Neuron (in vitro differentiated cells): ENCODE measurements at regions not wholly inside any gene's neighbourhood (a gene's known extent, or its start where the extent isn't known, plus 50 kb on each side); places are given as distances from the start of the nearest gene placed in this dataset.

Experiments used
- H2AFZ ChIP-seq: one replicate; pipeline ENCODE4 v1.6.1; 2013; ENCODE audit warnings: low read depth, mild to moderate bottlenecking, inconsistent platforms, low read length, moderate library complexity
- H3K27me3 ChIP-seq: one replicate; pipeline ENCODE4 v1.6.1; 2013; ENCODE audit warnings: low read length; ENCODE audit not compliant: insufficient read depth
- H3K36me3 ChIP-seq: one replicate; pipeline ENCODE4 v1.6.1; 2013; ENCODE audit warnings: low read length; ENCODE audit not compliant: insufficient read depth
- H3K4me1 ChIP-seq: one replicate; pipeline ENCODE4 v1.6.1; 2013; ENCODE audit warnings: low read length; ENCODE audit not compliant: insufficient read depth
- H3K4me3 ChIP-seq: 2 replicates; pipeline ENCODE4 v1.5.1; 2013; ENCODE audit warnings: mild to moderate bottlenecking, low read length, moderate library complexity
- H3K9me3 ChIP-seq: one replicate; pipeline ENCODE4 v1.6.1; 2013; ENCODE audit warnings: low read length

DNA sequence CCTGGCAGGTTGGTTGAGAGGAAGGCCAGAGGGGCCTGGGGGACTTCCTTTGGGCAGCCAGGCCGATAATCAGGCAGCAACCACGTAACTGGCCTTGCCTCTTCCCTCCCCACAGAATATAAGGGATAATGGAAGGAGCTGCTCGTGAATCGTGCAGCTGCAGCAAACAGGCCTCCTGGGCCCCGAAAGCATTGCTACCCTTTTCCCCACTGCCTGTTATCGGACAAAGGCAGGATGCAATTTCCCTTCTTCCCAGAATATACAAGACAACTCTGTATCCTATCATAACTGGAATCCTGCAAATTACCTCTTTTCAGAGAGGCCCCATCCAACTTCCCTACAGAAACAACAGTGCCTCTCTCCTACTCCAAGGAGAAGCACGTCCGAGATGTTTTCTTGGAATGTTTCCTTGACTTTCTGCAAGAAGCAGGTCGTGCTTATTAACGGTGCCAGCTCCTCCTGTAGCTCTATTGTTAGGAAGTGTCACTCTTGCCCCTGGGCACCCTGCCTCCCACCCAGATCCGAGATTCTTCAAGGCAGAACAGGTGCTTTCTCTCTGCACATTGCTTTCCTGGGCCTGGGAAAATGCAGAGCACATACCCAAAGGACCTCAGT, 106.0 kb upstream of the TIAM1 start:
- H3K9me3 ChIP-seq, result no peaks in the 10 kb centered on the region
- H3K4me3 ChIP-seq, result no peak overlapping the region
- H3K36me3 ChIP-seq, result no peaks in the 10 kb centered on the region
- no peak overlapping the region for H2AFZ ChIP-seq
- H3K27me3 ChIP-seq, result no peaks in the 10 kb centered on the region
- H3K4me1 ChIP-seq, result no peaks in the 10 kb centered on the region

DNA sequence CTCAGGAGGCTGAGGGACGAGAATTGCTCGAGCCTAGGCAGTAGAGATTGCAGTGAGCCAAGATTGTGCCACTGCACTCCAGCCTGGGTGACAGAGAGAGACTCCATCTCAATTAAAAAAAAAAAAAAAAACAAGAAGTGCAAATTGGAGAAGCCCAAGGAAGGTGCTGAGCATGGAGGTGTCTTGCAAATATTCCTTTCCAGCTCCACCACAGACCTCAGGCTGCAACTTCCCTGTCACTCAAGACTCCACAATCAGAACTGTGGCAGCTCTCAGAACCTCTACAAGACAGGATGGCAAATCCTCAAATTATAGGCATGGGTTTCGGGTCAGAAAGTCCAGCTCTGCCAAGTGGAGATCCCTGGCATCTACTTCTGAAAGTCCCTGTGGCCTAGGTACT, 104.4 kb upstream of the TIAM1 start:
- Histone ChIP-seq H2AFZ (no peak overlapping the region), H3K9me3 (no peaks in the 10 kb centered on the region), H3K4me1 (no peaks in the 10 kb centered on the region), H3K27me3 (no peaks in the 10 kb centered on the region), H3K4me3 (no peak overlapping the region), H3K36me3 (no peaks in the 10 kb centered on the region)

DNA sequence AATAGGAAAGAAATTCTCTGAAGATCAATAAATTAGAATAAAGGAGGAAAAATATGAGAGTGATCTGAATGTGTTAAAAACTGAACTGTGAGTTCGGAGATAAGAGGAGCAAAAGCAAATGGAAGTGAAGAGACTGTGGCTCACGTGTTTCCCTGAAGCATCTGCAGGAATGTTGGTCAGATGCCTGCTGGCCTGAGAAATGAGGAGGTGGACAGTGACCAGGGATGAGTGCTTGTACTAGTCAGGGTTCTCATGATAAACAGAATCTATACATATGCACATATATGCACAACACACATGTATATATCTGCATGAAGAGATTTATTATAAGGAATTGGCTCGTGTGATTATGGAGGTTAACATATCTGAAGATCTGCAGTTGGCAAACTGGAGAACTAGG, 103.4 kb upstream of the TIAM1 start:
- Histone ChIP-seq H3K4me3 (no peak overlapping the region), H3K36me3 (no peaks in the 10 kb centered on the region), H2AFZ (no peak overlapping the region), H3K27me3 (no peaks in the 10 kb centered on the region), H3K9me3 (no peaks in the 10 kb centered on the region), H3K4me1 (no peaks in the 10 kb centered on the region)

DNA sequence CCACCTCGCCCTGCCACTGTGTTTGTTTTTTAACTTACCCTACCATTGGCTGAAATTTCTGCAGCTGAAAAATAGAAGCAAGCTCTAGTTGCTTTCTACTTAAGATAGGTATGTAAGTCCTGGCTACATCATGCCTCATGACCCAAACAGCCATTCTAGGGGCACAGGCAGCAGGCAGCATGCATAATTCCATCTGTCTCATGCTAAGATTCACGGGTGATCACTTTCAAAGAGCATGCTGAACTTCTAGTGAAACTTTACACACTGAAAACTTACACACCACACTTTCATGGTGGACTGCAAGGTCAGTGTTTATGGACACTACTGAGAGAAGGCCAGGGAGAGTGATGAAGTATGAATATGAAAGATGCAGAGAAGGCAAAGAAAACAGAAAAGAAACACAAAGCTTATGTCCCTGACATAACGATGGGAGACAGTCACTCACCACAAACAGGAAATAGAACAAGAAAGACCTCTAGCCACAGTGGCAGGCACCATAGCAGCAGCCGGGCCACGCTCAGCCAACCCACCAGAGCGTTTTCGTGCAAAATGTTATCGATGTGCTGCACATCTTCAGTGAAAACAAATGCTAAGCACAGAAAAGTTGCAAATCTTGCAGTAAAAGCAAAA, 102.3 kb upstream of the TIAM1 start:
- H3K4me1 ChIP-seq, result no peaks in the 10 kb centered on the region
- no peaks in the 10 kb centered on the region for H3K9me3 ChIP-seq
- no peaks in the 10 kb centered on the region for H3K36me3 ChIP-seq
- no peak overlapping the region for H3K4me3 ChIP-seq
- no peak overlapping the region for H2AFZ ChIP-seq
- H3K27me3 ChIP-seq, result no peaks in the 10 kb centered on the region

DNA sequence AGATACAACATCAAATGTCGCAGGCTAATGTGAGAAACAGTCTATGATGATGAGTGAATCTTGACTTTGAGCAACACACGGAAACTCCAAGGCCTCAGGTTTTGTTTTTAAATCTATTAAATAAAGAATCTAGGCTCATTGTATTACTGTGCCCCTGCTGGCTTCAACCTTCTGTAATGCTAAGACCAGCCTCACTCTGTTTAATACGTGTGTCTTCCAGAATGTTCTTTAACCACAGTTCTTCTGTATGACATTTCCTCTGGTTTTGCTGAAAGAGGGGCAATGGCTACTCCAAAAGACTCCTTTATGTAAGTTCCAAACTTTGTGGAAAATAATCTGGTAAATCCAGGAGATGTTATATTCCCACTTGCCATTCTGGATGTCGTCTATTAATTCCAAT, 101.1 kb upstream of the TIAM1 start:
- H3K27me3 ChIP-seq, result no peaks in the 10 kb centered on the region
- no peak overlapping the region for H3K4me3 ChIP-seq
- no peak overlapping the region for H2AFZ ChIP-seq
- H3K36me3 ChIP-seq, result no peaks in the 10 kb centered on the region
- no peaks in the 10 kb centered on the region for H3K9me3 ChIP-seq
- H3K4me1 ChIP-seq, result no peaks in the 10 kb centered on the region

DNA sequence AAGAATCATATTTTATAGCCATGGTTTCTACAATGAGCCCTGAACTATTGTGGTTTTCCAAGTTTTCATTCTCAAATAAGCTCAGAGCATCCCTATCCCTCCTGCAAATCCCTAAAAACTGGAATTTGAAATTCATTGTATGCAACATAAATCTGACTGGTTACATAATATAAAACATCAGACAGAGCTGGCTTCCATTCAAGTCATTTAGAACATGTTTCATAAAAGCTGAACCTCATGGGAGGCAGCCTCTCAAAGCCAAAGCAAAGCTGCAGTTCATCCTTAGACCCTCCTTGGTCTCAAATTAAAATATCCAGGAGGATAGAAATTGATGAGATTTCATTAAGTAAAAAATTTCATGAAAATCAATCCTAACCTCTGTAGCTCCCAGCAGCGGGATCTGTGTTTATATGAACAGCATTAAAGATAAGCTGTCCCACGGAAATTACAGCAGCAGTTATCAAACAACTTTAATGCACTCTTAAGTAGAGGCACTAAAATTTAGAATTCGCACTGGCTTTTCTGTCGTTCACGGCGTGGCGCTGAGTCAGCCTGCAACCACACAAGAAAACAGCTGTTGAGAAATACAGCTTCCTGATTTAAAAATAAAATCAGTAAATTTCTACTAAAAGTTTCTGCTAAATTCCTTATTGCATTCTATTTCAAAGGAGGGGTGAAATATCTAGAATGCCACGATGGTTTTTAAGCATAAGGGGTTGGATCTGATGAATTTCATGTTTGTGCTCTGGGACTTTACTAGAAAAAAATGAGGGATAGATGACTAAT, 99.9 kb upstream of the TIAM1 start:
- Histone ChIP-seq H3K4me3 (no peak overlapping the region), H3K4me1 (no peaks in the 10 kb centered on the region), H3K9me3 (peaks cover under 1% of the 10 kb centered on the region), H3K27me3 (no peaks in the 10 kb centered on the region), H2AFZ (no peak overlapping the region), H3K36me3 (no peaks in the 10 kb centered on the region)

DNA sequence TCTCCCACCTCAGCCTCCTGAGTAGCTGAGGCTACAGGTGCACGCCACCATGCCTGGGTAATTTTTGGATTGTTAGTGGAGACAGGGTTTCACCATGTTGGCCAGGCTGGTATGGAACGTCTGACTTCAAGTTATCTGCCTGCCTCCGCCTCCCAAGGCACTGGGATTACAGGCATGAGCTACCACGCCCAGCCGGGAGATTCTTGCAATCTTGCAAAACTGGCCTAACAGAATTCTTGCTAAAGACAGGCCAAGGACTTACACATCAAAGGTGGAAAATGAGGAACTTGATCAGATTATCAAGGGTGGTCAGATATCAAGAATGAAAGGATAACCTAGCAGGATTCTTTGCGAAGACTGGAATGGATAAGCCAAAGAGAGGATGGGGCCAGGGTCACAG, 98.3 kb upstream of the TIAM1 start:
- H2AFZ ChIP-seq, result no peak overlapping the region
- no peaks in the 10 kb centered on the region for H3K27me3 ChIP-seq
- H3K36me3 ChIP-seq, result no peaks in the 10 kb centered on the region
- H3K4me1 ChIP-seq, result no peaks in the 10 kb centered on the region
- no peak overlapping the region for H3K4me3 ChIP-seq
- peaks cover 1% of the 10 kb centered on the region for H3K9me3 ChIP-seq

DNA sequence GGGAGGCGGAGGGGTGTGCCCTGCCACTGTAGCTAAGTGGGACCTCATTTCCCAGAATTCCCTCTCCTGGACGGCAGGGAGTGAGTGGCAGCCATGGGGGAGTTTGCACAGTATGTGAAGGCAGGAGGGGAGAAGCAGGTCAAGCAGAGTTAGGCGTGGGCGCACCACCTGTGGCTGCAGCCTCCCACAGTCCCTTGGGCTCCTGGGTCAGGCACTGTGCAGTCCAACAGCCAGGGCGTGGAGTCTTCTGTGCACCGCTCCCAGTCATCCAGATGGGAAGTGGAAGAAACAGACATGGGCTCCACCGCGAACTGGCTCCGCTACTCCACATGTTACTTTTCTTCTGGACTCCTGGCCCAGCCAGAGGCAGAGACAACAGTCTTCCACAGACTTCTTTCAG, 85.4 kb upstream of the TIAM1 start:
- Histone ChIP-seq H3K27me3 (no peaks in the 10 kb centered on the region), H3K9me3 (peaks cover 3% of the 10 kb centered on the region), H3K4me3 (no peak overlapping the region), H2AFZ (no peak overlapping the region), H3K4me1 (no peaks in the 10 kb centered on the region), H3K36me3 (no peaks in the 10 kb centered on the region)

DNA sequence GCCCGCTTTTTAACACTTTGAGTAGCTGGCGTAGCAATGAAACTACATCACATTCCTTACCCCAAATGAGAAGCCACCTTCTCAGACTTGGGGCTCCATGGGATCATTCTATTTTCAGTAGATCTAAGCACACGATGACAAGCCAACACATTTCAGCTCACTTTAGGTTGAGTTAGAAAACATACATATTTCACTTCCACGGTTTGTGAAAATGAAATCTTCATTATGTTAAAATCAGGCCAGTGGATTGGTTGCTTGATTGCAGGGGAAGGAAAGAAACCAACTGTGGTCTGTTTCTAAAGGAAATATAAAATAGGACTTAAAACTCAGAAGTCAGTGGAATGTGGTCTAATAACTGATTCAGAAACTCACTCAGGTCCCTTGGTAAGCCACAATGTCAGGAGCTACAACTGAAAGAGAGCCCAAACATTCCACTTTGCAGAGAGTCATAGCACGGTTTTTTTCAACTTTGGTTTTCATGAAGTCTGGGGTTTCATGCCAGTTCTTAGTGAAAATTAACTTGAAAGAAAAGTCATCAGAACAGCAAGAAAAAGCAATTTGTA, 82.3 kb upstream of the TIAM1 start:
- Histone ChIP-seq H3K4me3 (no peak overlapping the region), H3K36me3 (no peaks in the 10 kb centered on the region), H2AFZ (no peak overlapping the region), H3K9me3 (peaks cover under 1% of the 10 kb centered on the region), H3K27me3 (no peaks in the 10 kb centered on the region), H3K4me1 (no peaks in the 10 kb centered on the region)

DNA sequence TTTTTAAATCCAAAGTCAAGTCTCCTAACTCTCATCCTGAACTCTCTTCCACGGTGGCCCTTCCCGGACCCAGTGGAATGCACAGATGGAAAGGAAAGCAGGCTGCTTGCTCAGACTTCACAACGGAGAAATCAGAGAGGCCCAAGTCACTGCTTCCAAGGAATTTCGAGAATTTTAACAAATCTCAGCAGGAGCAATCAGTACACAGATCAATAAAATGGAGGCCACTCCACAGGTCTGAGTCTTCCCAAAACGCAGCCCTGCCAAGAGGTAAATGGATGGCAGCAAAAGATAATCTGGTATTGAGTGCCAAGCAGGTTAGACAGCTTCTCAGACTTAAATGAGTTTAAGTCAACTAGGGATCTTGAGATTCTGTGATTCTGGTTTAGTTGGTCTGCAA, 81.1 kb upstream of the TIAM1 start:
- H3K9me3 ChIP-seq, result peaks cover 2% of the 10 kb centered on the region
- no peak overlapping the region for H3K4me3 ChIP-seq
- H2AFZ ChIP-seq, result no peak overlapping the region
- H3K27me3 ChIP-seq, result no peaks in the 10 kb centered on the region
- H3K36me3 ChIP-seq, result no peaks in the 10 kb centered on the region
- H3K4me1 ChIP-seq, result no peaks in the 10 kb centered on the region

DNA sequence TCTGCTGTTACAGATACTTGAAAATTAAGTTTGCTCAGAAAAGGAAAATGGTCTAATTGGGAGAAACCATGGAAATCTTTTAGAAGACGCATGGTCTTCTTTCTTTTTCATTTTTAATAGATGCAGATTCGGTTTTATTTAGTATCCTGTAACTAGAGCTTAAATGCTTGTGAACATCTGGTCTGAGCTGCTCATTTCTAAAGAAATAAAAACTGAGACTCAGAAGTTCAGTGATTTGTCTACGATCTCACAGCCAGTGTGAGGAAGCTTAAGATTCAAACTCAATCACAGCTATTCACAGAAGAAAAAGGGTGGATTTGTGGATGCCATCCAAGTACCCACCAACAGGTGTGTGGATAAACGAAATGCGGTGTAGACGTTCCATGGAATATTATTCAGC, 80.0 kb upstream of the TIAM1 start:
- Histone ChIP-seq H3K27me3 (no peaks in the 10 kb centered on the region), H3K36me3 (no peaks in the 10 kb centered on the region), H3K9me3 (peaks cover 2% of the 10 kb centered on the region), H3K4me3 (no peak overlapping the region), H2AFZ (no peak overlapping the region), H3K4me1 (no peaks in the 10 kb centered on the region)

DNA sequence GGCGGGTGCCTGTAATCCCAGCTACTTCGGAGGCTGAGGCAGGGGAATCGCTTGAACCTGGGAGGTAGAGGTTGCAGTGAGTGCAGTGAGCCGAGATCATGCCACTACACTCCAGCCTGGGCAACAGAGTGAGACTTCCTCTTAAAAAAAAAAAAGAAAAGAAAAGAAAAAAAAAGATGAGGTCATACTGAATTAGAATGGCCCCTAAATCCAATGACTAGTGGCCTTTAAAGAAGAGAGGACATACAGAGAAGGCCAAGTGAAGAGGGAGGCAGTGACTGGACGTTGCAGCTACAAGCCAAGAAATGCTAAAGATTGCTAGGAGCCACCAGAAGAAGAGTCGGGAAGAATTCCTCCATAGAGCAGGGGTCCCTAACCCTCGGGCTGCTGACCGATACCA, 76.9 kb upstream of the TIAM1 start:
- no peaks in the 10 kb centered on the region for H3K27me3 ChIP-seq
- H3K4me1 ChIP-seq, result peaks cover 4% of the 10 kb centered on the region
- no peak overlapping the region for H3K4me3 ChIP-seq
- H2AFZ ChIP-seq, result no peak overlapping the region
- no peaks in the 10 kb centered on the region for H3K36me3 ChIP-seq
- H3K9me3 ChIP-seq, result peaks cover 2% of the 10 kb centered on the region

DNA sequence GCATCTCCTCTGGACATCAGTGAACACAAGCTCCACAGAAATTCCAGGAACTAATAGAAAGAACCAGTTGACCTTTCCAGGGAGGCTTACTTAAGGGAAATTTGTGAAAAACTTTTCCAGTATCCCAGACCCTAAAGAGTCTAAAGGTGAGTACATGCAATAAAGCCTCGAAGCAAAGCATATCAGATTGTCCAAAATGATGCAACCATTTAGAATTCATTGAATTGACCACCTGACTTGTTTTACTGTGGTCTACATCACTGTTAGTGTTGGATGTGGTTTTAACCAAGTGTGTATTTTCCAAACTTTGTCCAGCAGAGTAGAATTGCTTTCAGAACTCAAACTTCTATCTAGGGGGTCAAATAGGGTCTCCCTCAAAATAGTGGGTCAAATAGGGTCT, 76.3 kb upstream of the TIAM1 start:
- Histone ChIP-seq H2AFZ (no peak overlapping the region), H3K9me3 (peaks cover 2% of the 10 kb centered on the region), H3K4me3 (no peak overlapping the region), H3K36me3 (no peaks in the 10 kb centered on the region), H3K4me1 (peaks cover 4% of the 10 kb centered on the region), H3K27me3 (no peaks in the 10 kb centered on the region)
